ENCODE measurements at regions not wholly inside any gene's neighbourhood (a gene's known extent, or its start where the extent isn't known, plus 50 kb on each side); places are given as distances from the start of the nearest gene placed in this dataset.

DNA sequence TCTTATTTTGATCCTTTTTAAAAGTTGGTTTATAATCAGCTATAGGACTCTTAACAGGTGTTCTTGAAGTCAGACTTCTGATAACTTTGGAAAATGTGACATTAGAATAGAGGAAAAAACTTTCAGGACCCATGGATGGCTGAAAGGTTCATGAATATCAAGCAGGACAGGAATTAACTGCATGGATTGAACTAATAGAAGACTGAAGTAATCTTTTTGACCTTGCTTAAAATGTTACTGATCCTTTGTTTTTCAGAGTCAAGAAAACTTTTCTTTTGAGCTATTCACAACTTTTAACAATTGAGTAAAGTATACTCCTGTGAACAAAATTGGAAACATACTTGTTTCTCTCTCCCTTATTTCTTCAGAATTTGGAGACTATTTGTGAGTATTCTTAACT is 79.2 kb downstream of the PLK2 start (continued):
- TF ChIP-seq IRF3 (IDR thresholded peaks at IDR 0.05; ENCODE audit: low read depth, low read length) (no peak), NFIC (IDR thresholded peaks at IDR 0.05; ENCODE audit: borderline replicate concordance) (no peak), FOXJ3 (CRISPR knock-in tag; IDR thresholded peaks at IDR 0.05) (no peak)

DNA sequence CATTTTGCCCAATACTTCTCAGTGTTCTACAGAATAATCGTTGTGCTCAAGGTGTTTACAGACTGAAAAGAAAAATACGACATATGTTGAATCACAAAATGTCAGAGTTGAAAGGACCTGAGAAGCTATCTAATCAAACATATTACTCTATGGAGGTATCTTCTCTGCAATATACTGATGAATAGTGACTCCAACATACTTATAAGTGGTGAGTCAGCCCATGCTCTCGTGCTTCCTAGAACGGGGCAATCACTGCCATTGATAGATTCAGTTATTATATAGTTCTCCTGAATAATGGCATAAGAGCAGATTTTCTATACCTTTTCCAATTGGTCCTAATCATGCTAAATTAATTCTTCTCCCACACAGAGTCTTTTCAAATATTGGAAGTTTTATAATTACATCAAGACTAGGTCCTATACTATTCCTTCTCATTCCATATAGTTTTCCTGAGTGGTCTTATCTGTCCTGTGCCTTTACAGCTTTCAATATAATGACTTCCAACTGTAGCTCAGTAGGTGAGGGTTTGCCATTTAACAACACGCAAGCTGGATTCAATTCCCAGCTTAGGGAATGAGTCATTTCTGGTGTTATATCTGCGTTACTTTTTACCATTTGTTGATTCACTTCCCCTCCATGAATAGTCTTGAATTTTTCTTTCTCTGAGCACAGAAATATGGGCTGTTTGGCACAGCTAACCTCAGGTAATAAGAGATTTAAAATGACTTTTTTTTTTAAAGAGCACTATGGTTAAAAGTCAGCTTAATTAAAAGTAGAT is 81.1 kb downstream of the PLK2 start:
- ChIA-PET CTCF (interaction anchor here (1.6 kb wide), 1 partner anchor 1081 kb away, joined by 4 read pairs; no protein-coding TSS in a partner anchor), POLR2A (no interaction called here)
- no peaks in the 10 kb centered on the region for H3K4me1 ChIP-seq (ENCODE audit: control insufficient read depth in 1 of 2, insufficient read depth in 2 of 2, low read depth in 1 of 2, low read length in 1 of 2)
- TF ChIP-seq RAD21 (IDR thresholded peaks at IDR 0.05; ENCODE audit: low read length): no peak
- no peak for TF ChIP-seq MEF2A (IDR thresholded peaks at IDR 0.05; ENCODE audit: borderline replicate concordance, low read depth)
- TF ChIP-seq, protein P1, sequence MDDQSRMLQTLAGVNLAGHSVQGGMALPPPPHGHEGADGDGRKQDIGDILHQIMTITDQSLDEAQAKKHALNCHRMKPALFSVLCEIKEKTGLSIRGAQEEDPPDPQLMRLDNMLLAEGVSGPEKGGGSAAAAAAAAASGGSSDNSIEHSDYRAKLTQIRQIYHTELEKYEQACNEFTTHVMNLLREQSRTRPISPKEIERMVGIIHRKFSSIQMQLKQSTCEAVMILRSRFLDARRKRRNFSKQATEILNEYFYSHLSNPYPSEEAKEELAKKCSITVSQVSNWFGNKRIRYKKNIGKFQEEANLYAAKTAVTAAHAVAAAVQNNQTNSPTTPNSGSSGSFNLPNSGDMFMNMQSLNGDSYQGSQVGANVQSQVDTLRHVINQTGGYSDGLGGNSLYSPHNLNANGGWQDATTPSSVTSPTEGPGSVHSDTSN (IDR thresholded peaks at IDR 0.05): no peak
- TF ChIP-seq, protein P2, sequence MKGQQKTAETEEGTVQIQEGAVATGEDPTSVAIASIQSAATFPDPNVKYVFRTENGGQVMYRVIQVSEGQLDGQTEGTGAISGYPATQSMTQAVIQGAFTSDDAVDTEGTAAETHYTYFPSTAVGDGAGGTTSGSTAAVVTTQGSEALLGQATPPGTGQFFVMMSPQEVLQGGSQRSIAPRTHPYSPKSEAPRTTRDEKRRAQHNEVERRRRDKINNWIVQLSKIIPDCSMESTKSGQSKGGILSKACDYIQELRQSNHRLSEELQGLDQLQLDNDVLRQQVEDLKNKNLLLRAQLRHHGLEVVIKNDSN (IDR thresholded peaks at IDR 0.05; ENCODE audit: borderline replicate concordance, low read depth): no peak
- no peak for TF ChIP-seq TCF12 (IDR thresholded peaks at IDR 0.05)
- TF ChIP-seq SMC3 (IDR thresholded peaks at IDR 0.05; ENCODE audit: low read depth, low read length): no peak
- no peaks in the 10 kb centered on the region for H3K36me3 ChIP-seq (replicated peaks in 1 of 2; ENCODE audit: control insufficient read depth in 1 of 2, insufficient read depth in 2 of 2, low read length in 1 of 2)
- H3K4me3 ChIP-seq (ENCODE audit: low read depth in 2 of 2, low read length in 1 of 2): no peak overlapping the region
- WGBS (ENCODE audit: low lambda C conversion rate): 56% methylated on average over 6 of the region's 6 CpGs
- H3K9ac ChIP-seq: no peak overlapping the region
- H2AFZ ChIP-seq (ENCODE audit: low read depth): no peak overlapping the region
- H3K27me3 ChIP-seq (ENCODE audit: insufficient read depth): no peaks in the 10 kb centered on the region
- H3K79me2 ChIP-seq (ENCODE audit: insufficient read depth): no peaks in the 10 kb centered on the region
- no peak overlapping the region for H3K27ac ChIP-seq (ENCODE audit: low read depth in 2 of 2, low read length in 1 of 2)
- DNase-seq: no peak
- no peaks in the 10 kb centered on the region for H3K9me2 ChIP-seq
- H3K4me2 ChIP-seq: no peak overlapping the region
- no peaks in the 10 kb centered on the region for H4K20me1 ChIP-seq (ENCODE audit: insufficient read depth)
- H3K9me3 ChIP-seq: peaks cover 18% of the 10 kb centered on the region
- H3F3A ChIP-seq (replicated peaks; ENCODE audit: insufficient read depth): no peaks in the 10 kb centered on the region

DNA sequence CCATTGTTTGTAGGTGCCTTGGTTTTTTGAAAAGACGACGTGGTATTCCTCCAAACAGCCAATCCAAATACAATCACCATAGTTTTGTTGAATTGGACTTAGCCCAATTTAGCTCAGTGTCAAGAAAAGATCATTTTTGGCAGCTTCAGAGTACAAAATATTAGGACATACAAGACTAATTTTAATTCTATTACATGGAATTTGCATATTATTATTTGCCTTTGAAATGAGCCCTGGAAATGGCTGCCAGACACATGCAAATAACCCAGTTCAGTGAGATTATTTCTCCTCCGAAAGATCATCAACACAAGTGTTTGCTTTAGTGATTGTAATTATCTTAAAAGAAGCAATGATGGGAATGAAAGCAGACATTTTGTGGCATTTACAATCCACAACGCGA is 89.3 kb downstream of the PLK2 start:
- no peaks in the 10 kb centered on the region for H3K36me3 ChIP-seq (replicated peaks in 1 of 2; ENCODE audit: control insufficient read depth in 1 of 2, insufficient read depth in 2 of 2, low read length in 1 of 2)
- no peaks in the 10 kb centered on the region for H4K20me1 ChIP-seq (ENCODE audit: insufficient read depth)
- H3K9me3 ChIP-seq: no peaks in the 10 kb centered on the region
- H3K9ac ChIP-seq: no peak overlapping the region
- no peaks in the 10 kb centered on the region for H3K4me1 ChIP-seq (ENCODE audit: control insufficient read depth in 1 of 2, insufficient read depth in 2 of 2, low read depth in 1 of 2, low read length in 1 of 2)
- no peaks in the 10 kb centered on the region for H3K9me2 ChIP-seq
- H3F3A ChIP-seq (replicated peaks; ENCODE audit: insufficient read depth): no peaks in the 10 kb centered on the region
- H2AFZ ChIP-seq (ENCODE audit: low read depth): no peak overlapping the region
- ChIA-PET CTCF (interaction anchor here (0.9 kb wide), 1 partner anchor 591 kb away, joined by 4 read pairs; no protein-coding TSS in a partner anchor), POLR2A (no interaction called here)
- H3K27me3 ChIP-seq (ENCODE audit: insufficient read depth): no peaks in the 10 kb centered on the region
- H3K4me3 ChIP-seq (ENCODE audit: low read depth in 2 of 2, low read length in 1 of 2): no peak overlapping the region
- H3K79me2 ChIP-seq (ENCODE audit: insufficient read depth): no peaks in the 10 kb centered on the region
- no peak overlapping the region for H3K4me2 ChIP-seq
- H3K27ac ChIP-seq (ENCODE audit: low read depth in 2 of 2, low read length in 1 of 2): no peak overlapping the region
- no peak for DNase-seq
- 90% methylated on average over 5 of the region's 5 CpGs for WGBS (ENCODE audit: low lambda C conversion rate)
- TF ChIP-seq, protein P2 (IDR thresholded peaks at IDR 0.05; ENCODE audit: borderline replicate concordance, low read depth): no peak
- TF ChIP-seq RAD21 (IDR thresholded peaks at IDR 0.05; ENCODE audit: low read length): no peak
- TF ChIP-seq MXI1 (IDR thresholded peaks at IDR 0.05; ENCODE audit: low read depth, low read length): no peak
- TF ChIP-seq, protein P1 (IDR thresholded peaks at IDR 0.05): no peak
- no peak for TF ChIP-seq NFIC (IDR thresholded peaks at IDR 0.05; ENCODE audit: borderline replicate concordance)
- no peak for TF ChIP-seq EZH2phosphoT487 (IDR thresholded peaks at IDR 0.05; ENCODE audit: borderline replicate concordance, low read depth)
- TF ChIP-seq FOXJ3 (CRISPR knock-in tag; IDR thresholded peaks at IDR 0.05): no peak
- no peak for TF ChIP-seq TEAD4 (IDR thresholded peaks at IDR 0.05; ENCODE audit: borderline replicate concordance, insufficient read depth)
- TF ChIP-seq FOXM1 (IDR thresholded peaks at IDR 0.05; ENCODE audit: low read depth): no peak
- TF ChIP-seq SMC3 (IDR thresholded peaks at IDR 0.05; ENCODE audit: low read depth, low read length): no peak
- TF ChIP-seq RFX5 (IDR thresholded peaks at IDR 0.05; ENCODE audit: low read length): no peak
